ENCODE measurements at regions not wholly inside any gene's neighbourhood (a gene's known extent, or its start where the extent isn't known, plus 50 kb on each side); places are given as distances from the start of the nearest gene placed in this dataset.

- TF ChIP-seq CTCF (IDR thresholded peaks at IDR 0.05) (no peak), POLR2A (IDR thresholded peaks at IDR 0.05) (no peak)
These were observed 79.8 kb upstream of the MEF2A start for GRCh38 chr15:99485992-99486370.
